Tibial nerve (tissue), 4 donors: ENCODE measurements at regions not wholly inside any gene's neighbourhood (a gene's known extent, or its start where the extent isn't known, plus 50 kb on each side); places are given as distances from the start of the nearest gene placed in this dataset.
A peak's percentile ranks its signal among the peaks of the same experiment; 100 is the strongest.
"Not testable (repeated sequence)": the region's sequence is repeated elsewhere in the genome, so short reads cannot be mapped to it uniquely, and the experiment has no call there.

ENCODE experiments used
- DNase-seq, 2 donors: peaks; one replicate each; pipeline ENCODE4 v3.0.0-alpha.2; 2019; ENCODE audit warnings: low spot score in 2 of 2
- H3K27ac ChIP-seq, 4 donors: fragments of 200-600 bp; sonication (generic) in 3 of 4; one replicate each; pipeline ENCODE4 v1.5.1; 2017 to 2019; ENCODE audit warnings: mild to moderate bottlenecking in 1 of 4
- H3K27me3 ChIP-seq, 2 donors: fragments of 200-600 bp; sonication (generic) in 1 of 2; one replicate each; pipeline versions ENCODE4 v1.5.1 to v1.6.0; 2017 to 2019
- H3K36me3 ChIP-seq, 3 donors: fragments of 200-600 bp; sonication (generic); one replicate each; pipeline ENCODE4 v1.5.1; 2018 to 2019
- H3K4me1 ChIP-seq, 4 donors: fragments of 200-600 bp; sonication (generic) in 3 of 4; one replicate each; pipeline ENCODE4 v1.5.1; 2017 to 2019
- H3K4me3 ChIP-seq, 4 donors: fragments of 200-600 bp; sonication (generic) in 3 of 4; one replicate each; pipeline ENCODE4 v1.5.1; 2017 to 2019; ENCODE audit warnings: mild to moderate bottlenecking in 1 of 4, moderate library complexity in 1 of 4
- H3K9me3 ChIP-seq, 4 donors: fragments of 200-600 bp; sonication (generic) in 3 of 4; one replicate each; pipeline ENCODE4 v1.5.1; 2017 to 2019
- CTCF ChIP-seq, 5 experiments: fragments of 200-600 bp in 3 of 5; fragments of 450-650 bp in 2 of 5; sonication (generic) in 3 of 5; IDR thresholded peaks; one replicate each; pipeline ENCODE4 v1.5.1; 2016 to 2019; ENCODE audit warnings: antibody characterized with exemption in 5 of 5, mild to moderate bottlenecking in 3 of 5, moderate library complexity in 2 of 5
- EP300 ChIP-seq, 2 donors: sonication (generic); formaldehyde crosslinking; IDR thresholded peaks; one replicate each; pipeline ENCODE4 v1.6.1; 2017; ENCODE audit warnings: antibody characterized with exemption in 2 of 2, mild to moderate bottlenecking in 1 of 2
- POLR2A ChIP-seq, 2 donors: fragments of 450-650 bp; IDR thresholded peaks; one replicate each; pipeline ENCODE4 v1.6.1; 2017; ENCODE audit warnings: antibody characterized with exemption in 2 of 2, mild to moderate bottlenecking in 2 of 2, moderate library complexity in 2 of 2
- WGBS, 2 donors: methylation state at CpG; one replicate each; pipeline ENCODE4 v1.1.5; 2018; 5-methylcytosine and 5-hydroxymethylcytosine counted together

GRCh38 chr14:106620368-106620767, 1094.0 kb downstream of the TMEM121 start:
- 57 to 72% methylated on average over 2 of the region's 2 CpGs for WGBS, 2 donors
- DNase-seq = no peak
- Histone ChIP-seq H3K27me3 (no peaks in the 10 kb centered on the region), H3K27ac (no peak overlapping the region), H3K9me3 (no peaks in the 10 kb centered on the region), H3K36me3 (no peaks in the 10 kb centered on the region), H3K4me1 (no peaks in the 10 kb centered on the region), H3K4me3 (no peak overlapping the region)
- TF ChIP-seq EP300 (IDR thresholded peaks at IDR 0.05) (no peak), CTCF (IDR thresholded peaks at IDR 0.05) (no peak), POLR2A (IDR thresholded peaks at IDR 0.05) (no peak)

GRCh38 chr14:106622200-106622745, 1095.9 kb downstream of the TMEM121 start:
- WGBS, 2 donors = 57 to 70% methylated on average over 12 of the region's 12 CpGs

GRCh38 chr14:106625186-106625585, 1098.8 kb downstream of the TMEM121 start:
- no peak for DNase-seq
- no peak for TF ChIP-seq EP300 (IDR thresholded peaks at IDR 0.05)
- no peak for TF ChIP-seq POLR2A (IDR thresholded peaks at IDR 0.05)
- TF ChIP-seq CTCF (IDR thresholded peaks at IDR 0.05) = no peak
- 70 to 71% methylated on average over 3 of the region's 3 CpGs for WGBS, 2 donors

More at GRCh38 chr14:106622200-106622745, 1095.9 kb downstream of the TMEM121 start:
- Histone ChIP-seq H3K27me3 (no peaks in the 10 kb centered on the region), H3K4me3 (no peak overlapping the region), H3K9me3 (no peaks in the 10 kb centered on the region), H3K36me3 (no peaks in the 10 kb centered on the region), H3K27ac (no peak overlapping the region), H3K4me1 (no peaks in the 10 kb centered on the region)
- DNase-seq = no peak
- no peak for TF ChIP-seq CTCF (IDR thresholded peaks at IDR 0.05)
- no peak for TF ChIP-seq POLR2A (IDR thresholded peaks at IDR 0.05)
- TF ChIP-seq EP300 (IDR thresholded peaks at IDR 0.05) = no peak

GRCh38 chr14:106626469-106626868, 1100.1 kb downstream of the TMEM121 start:
- not testable (repeated sequence) for H3K4me3 ChIP-seq, H3K27ac ChIP-seq, H3K36me3 ChIP-seq, H3K27me3 ChIP-seq, DNase-seq, H3K9me3 ChIP-seq, H3K4me1 ChIP-seq
- WGBS, 2 donors = 48 to 49% methylated on average over 4 of the region's 4 CpGs

More at GRCh38 chr14:106625186-106625585, 1098.8 kb downstream of the TMEM121 start:
- Histone ChIP-seq H3K4me1 (no peaks in the 10 kb centered on the region), H3K36me3 (no peaks in the 10 kb centered on the region), H3K27ac (no peak overlapping the region), H3K4me3 (no peak overlapping the region), H3K27me3 (no peaks in the 10 kb centered on the region), H3K9me3 (no peaks in the 10 kb centered on the region)

- not testable (repeated sequence) for H3K27me3 ChIP-seq, DNase-seq, H3K9me3 ChIP-seq, H3K4me1 ChIP-seq, H3K4me3 ChIP-seq, H3K27ac ChIP-seq, H3K36me3 ChIP-seq
- TF ChIP-seq CTCF (IDR thresholded peaks at IDR 0.05) = peak in 2 of 5 experiments; percentile 25 to 34
- 49 to 54% methylated on average over 20 to 21 of the region's 22 CpGs for WGBS, 2 donors
Observed at GRCh38 chr14:106626942-106627588, 1100.7 kb downstream of the TMEM121 start.
